ENCODE measurements at regions not wholly inside any gene's neighbourhood (a gene's known extent, or its start where the extent isn't known, plus 50 kb on each side); places are given as distances from the start of the nearest gene placed in this dataset.

DNA sequence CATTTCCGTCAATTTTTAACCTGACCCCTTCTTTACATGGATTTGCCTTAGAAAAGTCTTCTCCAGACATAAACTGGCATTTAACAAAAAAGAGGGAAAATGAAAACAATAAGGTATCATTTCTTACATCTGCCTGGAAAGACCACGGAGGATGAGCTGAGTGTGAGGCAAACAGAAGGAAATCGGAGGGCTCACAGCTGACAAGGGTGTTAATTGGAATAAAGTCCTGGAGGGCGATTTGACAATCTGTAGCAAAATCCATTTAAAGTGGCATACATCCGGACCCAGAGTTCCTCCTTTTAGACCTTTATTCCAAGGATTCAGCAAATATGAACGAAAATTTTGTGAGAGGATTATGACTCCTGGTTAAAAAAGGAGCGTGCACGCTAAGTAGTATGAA is 179.7 kb upstream of the COPS8 start:
- Histone ChIP-seq H3K9ac (ENCODE audit: low read length) (no peak overlapping the region), H3K9me3 (ENCODE audit: control insufficient read depth, low read length) (no peaks in the 10 kb centered on the region), H3K27me3 (ENCODE audit: control insufficient read depth, insufficient read depth, low read length) (no peaks in the 10 kb centered on the region), H3K36me3 (ENCODE audit: control insufficient read depth, insufficient read depth, low read length) (no peaks in the 10 kb centered on the region), H3K4me3 (ENCODE audit: low read length) (no peak overlapping the region), H3K4me1 (ENCODE audit: control insufficient read depth, insufficient read depth, low read length) (no peaks in the 10 kb centered on the region)

DNA sequence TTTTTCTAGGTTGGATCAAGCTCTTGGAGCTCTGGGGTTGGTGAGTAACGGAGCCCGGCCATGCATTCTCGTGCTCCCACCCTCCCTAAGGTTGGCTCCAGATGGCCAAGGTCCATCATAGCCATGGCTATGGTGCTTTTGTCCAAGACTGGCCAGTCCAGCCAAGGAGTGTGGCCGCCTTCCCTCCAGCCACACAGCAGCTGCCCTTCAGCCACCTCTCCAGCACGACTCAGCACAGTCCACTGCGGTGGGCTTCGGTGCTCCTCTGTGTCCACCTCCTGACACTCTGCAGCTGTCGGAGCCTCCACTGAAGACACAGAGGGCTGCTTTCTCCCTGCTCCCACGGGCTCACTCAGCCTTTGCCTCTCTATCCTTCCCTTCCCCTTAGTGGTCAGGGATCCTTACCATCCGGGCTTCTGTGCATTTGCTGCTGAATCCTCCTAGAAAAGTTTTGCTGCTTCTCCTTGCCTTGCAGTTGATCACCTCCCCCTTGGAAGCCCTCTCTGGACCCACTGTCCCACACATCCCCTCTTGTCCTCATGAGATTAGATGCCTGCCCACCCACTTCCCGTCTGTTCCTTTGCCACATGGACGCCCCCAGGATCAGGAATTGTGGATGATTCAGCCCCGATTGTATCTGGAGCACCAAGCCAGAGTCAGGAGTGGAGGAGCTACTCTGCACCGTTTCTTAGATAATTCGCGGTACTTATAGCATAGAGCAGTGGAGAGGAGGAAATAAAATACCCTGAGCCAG is 177.1 kb upstream of the COPS8 start:
- Histone ChIP-seq H3K9ac (ENCODE audit: low read length) (no peak overlapping the region), H3K36me3 (ENCODE audit: control insufficient read depth, insufficient read depth, low read length) (no peaks in the 10 kb centered on the region), H3K9me3 (ENCODE audit: control insufficient read depth, low read length) (no peaks in the 10 kb centered on the region), H3K27me3 (ENCODE audit: control insufficient read depth, insufficient read depth, low read length) (no peaks in the 10 kb centered on the region), H3K4me3 (ENCODE audit: low read length) (no peak overlapping the region), H3K4me1 (ENCODE audit: control insufficient read depth, insufficient read depth, low read length) (no peaks in the 10 kb centered on the region)

DNA sequence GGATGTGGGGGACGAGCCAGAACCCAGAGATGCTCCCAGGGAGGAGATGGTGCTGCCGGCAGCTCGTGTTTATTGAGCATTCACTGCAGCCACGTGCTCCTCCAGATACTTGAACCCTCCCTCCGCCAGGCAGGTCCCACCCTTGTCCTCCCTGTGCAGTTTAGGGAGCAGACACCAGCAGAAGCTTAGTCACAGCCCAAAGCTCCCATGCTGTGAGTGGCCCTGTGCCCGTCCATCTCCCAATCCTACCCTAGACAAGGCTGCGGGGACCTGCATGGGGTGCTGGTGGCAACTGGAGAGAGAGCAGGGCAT is 176.5 kb upstream of the COPS8 start:
- Histone ChIP-seq H3K27me3 (ENCODE audit: control insufficient read depth, insufficient read depth, low read length) (no peaks in the 10 kb centered on the region), H3K4me1 (ENCODE audit: control insufficient read depth, insufficient read depth, low read length) (no peaks in the 10 kb centered on the region), H3K9ac (ENCODE audit: low read length) (no peak overlapping the region), H3K4me3 (ENCODE audit: low read length) (no peak overlapping the region), H3K9me3 (ENCODE audit: control insufficient read depth, low read length) (no peaks in the 10 kb centered on the region), H3K36me3 (ENCODE audit: control insufficient read depth, insufficient read depth, low read length) (no peaks in the 10 kb centered on the region)

DNA sequence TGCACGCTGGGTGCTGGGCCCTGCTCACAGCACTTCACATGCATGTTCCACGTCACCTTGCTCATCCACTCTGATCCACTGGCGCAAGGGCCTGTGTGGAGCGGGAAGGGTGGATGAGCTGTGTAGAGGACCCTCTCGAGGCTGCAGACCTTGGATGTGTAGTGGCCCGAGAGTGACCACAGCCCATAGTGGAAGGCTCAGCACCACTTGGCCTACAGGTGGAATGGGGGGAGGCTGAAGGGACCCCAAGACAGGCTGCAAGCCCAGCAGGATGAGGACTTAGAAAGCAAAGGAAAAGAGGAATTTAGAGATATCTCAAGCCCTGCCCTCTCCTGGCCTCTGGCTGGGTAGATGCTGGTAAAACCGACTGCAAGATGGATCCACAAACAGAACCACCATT is 175.9 kb upstream of the COPS8 start:
- no peaks in the 10 kb centered on the region for H3K9me3 ChIP-seq (ENCODE audit: control insufficient read depth, low read length)
- H3K4me1 ChIP-seq (ENCODE audit: control insufficient read depth, insufficient read depth, low read length) = no peaks in the 10 kb centered on the region
- H3K27me3 ChIP-seq (ENCODE audit: control insufficient read depth, insufficient read depth, low read length) = no peaks in the 10 kb centered on the region
- H3K36me3 ChIP-seq (ENCODE audit: control insufficient read depth, insufficient read depth, low read length) = no peaks in the 10 kb centered on the region
- no peak overlapping the region for H3K9ac ChIP-seq (ENCODE audit: low read length)
- H3K4me3 ChIP-seq (ENCODE audit: low read length) = no peak overlapping the region

GRCh38 chr2:236910781-236911495 is 174.8 kb upstream of the COPS8 start:
- Histone ChIP-seq H3K4me1 (ENCODE audit: control insufficient read depth, insufficient read depth, low read length) (no peaks in the 10 kb centered on the region), H3K27me3 (ENCODE audit: control insufficient read depth, insufficient read depth, low read length) (no peaks in the 10 kb centered on the region), H3K36me3 (ENCODE audit: control insufficient read depth, insufficient read depth, low read length) (no peaks in the 10 kb centered on the region), H3K4me3 (ENCODE audit: low read length) (no peak overlapping the region), H3K9ac (ENCODE audit: low read length) (no peak overlapping the region), H3K9me3 (ENCODE audit: control insufficient read depth, low read length) (no peaks in the 10 kb centered on the region)

DNA sequence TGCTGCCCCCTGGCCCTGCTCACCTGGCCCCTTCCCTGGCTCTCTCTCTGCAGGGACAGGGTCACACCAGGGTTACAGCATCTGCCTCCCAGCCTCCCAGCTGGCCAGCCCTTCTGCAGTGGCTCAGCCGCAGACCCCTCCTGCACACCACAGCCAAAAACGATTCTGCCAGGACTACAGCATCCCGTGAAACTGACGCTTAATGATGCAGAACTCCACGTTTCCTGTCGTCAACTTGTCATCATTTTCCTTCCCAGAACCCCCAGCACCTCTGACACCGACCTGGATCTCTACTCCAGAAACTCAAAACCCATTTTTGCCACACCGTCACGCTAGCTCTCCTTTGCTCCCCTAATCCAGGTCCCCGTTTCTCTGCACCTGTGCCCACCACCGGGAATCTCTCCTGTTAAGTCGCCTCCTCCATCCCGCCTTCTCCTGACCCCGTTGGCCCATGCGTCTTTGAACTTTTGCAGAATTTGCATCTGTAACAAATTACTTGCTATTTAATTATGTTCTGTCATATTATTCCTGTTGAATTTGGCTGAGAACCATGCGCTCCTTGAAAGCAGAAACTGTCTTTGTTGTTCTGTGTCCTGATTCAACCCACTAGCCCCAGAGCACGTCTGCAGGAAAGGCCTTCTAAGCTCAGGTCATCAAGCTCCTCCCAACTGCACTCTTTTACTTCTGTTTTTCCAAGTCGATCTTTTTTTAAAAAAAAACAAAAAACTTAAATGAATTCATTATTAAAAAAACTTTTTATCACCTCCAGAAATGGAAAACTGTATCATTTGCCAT is 173.2 kb upstream of the COPS8 start:
- Histone ChIP-seq H3K36me3 (ENCODE audit: control insufficient read depth, insufficient read depth, low read length) (no peaks in the 10 kb centered on the region), H3K4me1 (ENCODE audit: control insufficient read depth, insufficient read depth, low read length) (no peaks in the 10 kb centered on the region), H3K27me3 (ENCODE audit: control insufficient read depth, insufficient read depth, low read length) (no peaks in the 10 kb centered on the region), H3K9ac (ENCODE audit: low read length) (no peak overlapping the region), H3K4me3 (ENCODE audit: low read length) (no peak overlapping the region), H3K9me3 (ENCODE audit: control insufficient read depth, low read length) (no peaks in the 10 kb centered on the region)

- no peaks in the 10 kb centered on the region for H3K27me3 ChIP-seq (ENCODE audit: control insufficient read depth, insufficient read depth, low read length)
- H3K9me3 ChIP-seq (ENCODE audit: control insufficient read depth, low read length) = no peaks in the 10 kb centered on the region
- no peak overlapping the region for H3K4me3 ChIP-seq (ENCODE audit: low read length)
- H3K36me3 ChIP-seq (ENCODE audit: control insufficient read depth, insufficient read depth, low read length) = no peaks in the 10 kb centered on the region
- no peak overlapping the region for H3K9ac ChIP-seq (ENCODE audit: low read length)
- no peaks in the 10 kb centered on the region for H3K4me1 ChIP-seq (ENCODE audit: control insufficient read depth, insufficient read depth, low read length)
Measured at GRCh38 chr2:236915186-236915585, 170.5 kb upstream of the COPS8 start.

- Histone ChIP-seq H3K4me3 (ENCODE audit: low read length) (no peak overlapping the region), H3K9ac (ENCODE audit: low read length) (no peak overlapping the region), H3K36me3 (ENCODE audit: control insufficient read depth, insufficient read depth, low read length) (no peaks in the 10 kb centered on the region)
Measured at GRCh38 chr2:236915726-236916125, 170.0 kb upstream of the COPS8 start.

GRCh38 chr2:236916181-236916580 is 169.5 kb upstream of the COPS8 start:
- Histone ChIP-seq H3K9me3 (ENCODE audit: control insufficient read depth, low read length) (no peaks in the 10 kb centered on the region), H3K4me1 (ENCODE audit: control insufficient read depth, insufficient read depth, low read length) (no peaks in the 10 kb centered on the region), H3K9ac (ENCODE audit: low read length) (no peak overlapping the region), H3K27me3 (ENCODE audit: control insufficient read depth, insufficient read depth, low read length) (no peaks in the 10 kb centered on the region), H3K4me3 (ENCODE audit: low read length) (no peak overlapping the region), H3K36me3 (ENCODE audit: control insufficient read depth, insufficient read depth, low read length) (no peaks in the 10 kb centered on the region)

More at GRCh38 chr2:236915726-236916125, 170.0 kb upstream of the COPS8 start:
- H3K27me3 ChIP-seq (ENCODE audit: control insufficient read depth, insufficient read depth, low read length) = no peaks in the 10 kb centered on the region
- no peaks in the 10 kb centered on the region for H3K9me3 ChIP-seq (ENCODE audit: control insufficient read depth, low read length)
- no peaks in the 10 kb centered on the region for H3K4me1 ChIP-seq (ENCODE audit: control insufficient read depth, insufficient read depth, low read length)

DNA sequence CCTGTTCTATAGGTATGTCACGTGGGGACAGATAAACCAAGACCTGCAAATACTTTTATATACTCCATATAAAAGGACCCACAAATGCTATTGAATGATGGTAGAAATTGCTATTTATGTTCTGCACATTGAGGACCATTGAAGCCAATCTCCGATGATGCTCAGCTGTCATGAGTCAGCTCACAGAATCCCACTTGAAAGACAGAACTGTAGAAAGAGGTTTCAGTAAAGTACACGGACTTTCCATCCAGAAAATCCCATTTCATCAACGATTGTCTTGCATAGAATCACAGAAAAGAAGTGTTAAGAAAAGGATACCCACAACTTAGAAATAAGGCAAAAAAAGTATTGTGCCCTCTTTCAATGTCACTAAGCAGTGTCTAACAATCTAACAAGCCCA is 169.0 kb upstream of the COPS8 start:
- Histone ChIP-seq H3K4me1 (ENCODE audit: control insufficient read depth, insufficient read depth, low read length) (no peaks in the 10 kb centered on the region), H3K9ac (ENCODE audit: low read length) (no peak overlapping the region), H3K4me3 (ENCODE audit: low read length) (no peak overlapping the region), H3K27me3 (ENCODE audit: control insufficient read depth, insufficient read depth, low read length) (no peaks in the 10 kb centered on the region), H3K9me3 (ENCODE audit: control insufficient read depth, low read length) (no peaks in the 10 kb centered on the region), H3K36me3 (ENCODE audit: control insufficient read depth, insufficient read depth, low read length) (no peaks in the 10 kb centered on the region)

GRCh38 chr2:236917164-236917563 is 168.5 kb upstream of the COPS8 start:
- Histone ChIP-seq H3K27me3 (ENCODE audit: control insufficient read depth, insufficient read depth, low read length) (no peaks in the 10 kb centered on the region), H3K9me3 (ENCODE audit: control insufficient read depth, low read length) (no peaks in the 10 kb centered on the region), H3K4me1 (ENCODE audit: control insufficient read depth, insufficient read depth, low read length) (no peaks in the 10 kb centered on the region), H3K36me3 (ENCODE audit: control insufficient read depth, insufficient read depth, low read length) (no peaks in the 10 kb centered on the region), H3K9ac (ENCODE audit: low read length) (no peak overlapping the region), H3K4me3 (ENCODE audit: low read length) (no peak overlapping the region)

DNA sequence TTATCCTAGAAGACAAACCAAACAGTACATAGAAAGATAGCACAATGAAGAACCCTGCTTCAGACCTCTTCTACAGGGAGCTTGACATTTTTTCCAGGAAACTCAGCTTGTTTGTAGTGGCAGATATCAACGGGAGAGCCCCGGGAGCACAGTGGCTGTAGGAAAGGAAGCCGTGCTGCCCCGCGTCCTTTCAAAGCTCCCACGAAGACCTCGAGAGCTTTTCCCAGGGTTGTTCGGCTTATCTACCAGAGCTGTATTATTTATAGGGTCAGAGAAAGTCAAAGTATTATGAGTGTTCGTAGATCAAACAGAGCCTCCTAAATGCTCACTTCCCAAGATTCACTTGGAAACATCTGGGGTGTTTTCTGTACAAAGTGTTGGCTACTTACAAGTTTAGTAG is 167.1 kb upstream of the COPS8 start:
- Histone ChIP-seq H3K9me3 (ENCODE audit: control insufficient read depth, low read length) (no peaks in the 10 kb centered on the region), H3K36me3 (ENCODE audit: control insufficient read depth, insufficient read depth, low read length) (no peaks in the 10 kb centered on the region), H3K4me3 (ENCODE audit: low read length) (no peak overlapping the region), H3K4me1 (ENCODE audit: control insufficient read depth, insufficient read depth, low read length) (no peaks in the 10 kb centered on the region), H3K27me3 (ENCODE audit: control insufficient read depth, insufficient read depth, low read length) (no peaks in the 10 kb centered on the region), H3K9ac (ENCODE audit: low read length) (no peak overlapping the region)

Measured in mucosa of stomach (tissue), 1 donor.